HFF-Myc (cell line): ENCODE measurements at regions not wholly inside any gene's neighbourhood (a gene's known extent, or its start where the extent isn't known, plus 50 kb on each side); places are given as distances from the start of the nearest gene placed in this dataset.

ENCODE experiments used
- DNase-seq: peaks from one replicate; pipeline ENCODE4 v3.0.0-alpha.2; 2011; ENCODE audit warnings: low read depth; ENCODE audit errors: extremely low read depth
- H3K4me3 ChIP-seq: replicated peaks from 2 replicates; pipeline ENCODE4 v1.5.1; 2011; ENCODE audit warnings: low read depth, mild to moderate bottlenecking, control low read depth, low read length
- TF ChIP-seq, protein P1 (sequence below): IDR thresholded peaks from 2 replicates; pipeline ENCODE4 v1.5.1; 2012; ENCODE audit warnings: mild to moderate bottlenecking, low read depth, low read length, control low read depth; ENCODE audit errors: missing control alignments

DNA sequence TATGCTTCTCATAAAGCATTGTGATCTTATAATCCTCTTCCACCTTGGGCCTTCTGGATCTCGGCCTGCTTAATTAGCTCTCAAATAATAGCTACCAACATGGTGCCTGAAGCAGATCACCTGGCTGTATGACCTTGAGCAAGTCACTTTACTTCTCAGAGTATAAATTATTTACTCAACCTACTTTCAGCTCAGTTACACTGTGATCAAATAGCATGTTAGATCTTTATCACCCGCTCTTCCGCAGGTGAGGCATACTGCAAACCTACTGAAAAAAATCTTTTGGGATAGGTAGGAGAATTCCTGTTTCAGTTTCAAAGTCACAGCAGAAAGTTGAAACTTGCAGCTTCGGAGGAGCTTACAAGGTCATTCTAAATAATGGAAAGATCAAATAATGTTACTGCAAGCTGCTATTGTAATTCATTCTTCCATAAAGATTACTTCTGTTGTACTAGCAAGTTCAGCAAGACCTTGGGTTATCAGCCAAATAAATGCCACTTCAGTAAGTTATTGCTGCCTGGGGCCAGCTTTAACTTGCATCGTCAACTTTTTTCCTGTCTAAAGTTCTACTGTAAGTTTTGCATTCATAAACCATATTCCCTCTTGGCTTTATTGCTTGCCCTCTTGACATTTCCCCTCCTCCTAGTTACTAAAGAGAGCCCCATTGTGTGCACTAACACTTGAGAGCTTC lies 268.4 kb upstream of the ATP11B start:
- no peak overlapping the region for H3K4me3 ChIP-seq
- no peak for DNase-seq
- TF ChIP-seq, protein P1, sequence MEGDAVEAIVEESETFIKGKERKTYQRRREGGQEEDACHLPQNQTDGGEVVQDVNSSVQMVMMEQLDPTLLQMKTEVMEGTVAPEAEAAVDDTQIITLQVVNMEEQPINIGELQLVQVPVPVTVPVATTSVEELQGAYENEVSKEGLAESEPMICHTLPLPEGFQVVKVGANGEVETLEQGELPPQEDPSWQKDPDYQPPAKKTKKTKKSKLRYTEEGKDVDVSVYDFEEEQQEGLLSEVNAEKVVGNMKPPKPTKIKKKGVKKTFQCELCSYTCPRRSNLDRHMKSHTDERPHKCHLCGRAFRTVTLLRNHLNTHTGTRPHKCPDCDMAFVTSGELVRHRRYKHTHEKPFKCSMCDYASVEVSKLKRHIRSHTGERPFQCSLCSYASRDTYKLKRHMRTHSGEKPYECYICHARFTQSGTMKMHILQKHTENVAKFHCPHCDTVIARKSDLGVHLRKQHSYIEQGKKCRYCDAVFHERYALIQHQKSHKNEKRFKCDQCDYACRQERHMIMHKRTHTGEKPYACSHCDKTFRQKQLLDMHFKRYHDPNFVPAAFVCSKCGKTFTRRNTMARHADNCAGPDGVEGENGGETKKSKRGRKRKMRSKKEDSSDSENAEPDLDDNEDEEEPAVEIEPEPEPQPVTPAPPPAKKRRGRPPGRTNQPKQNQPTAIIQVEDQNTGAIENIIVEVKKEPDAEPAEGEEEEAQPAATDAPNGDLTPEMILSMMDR, result no peak

DNA sequence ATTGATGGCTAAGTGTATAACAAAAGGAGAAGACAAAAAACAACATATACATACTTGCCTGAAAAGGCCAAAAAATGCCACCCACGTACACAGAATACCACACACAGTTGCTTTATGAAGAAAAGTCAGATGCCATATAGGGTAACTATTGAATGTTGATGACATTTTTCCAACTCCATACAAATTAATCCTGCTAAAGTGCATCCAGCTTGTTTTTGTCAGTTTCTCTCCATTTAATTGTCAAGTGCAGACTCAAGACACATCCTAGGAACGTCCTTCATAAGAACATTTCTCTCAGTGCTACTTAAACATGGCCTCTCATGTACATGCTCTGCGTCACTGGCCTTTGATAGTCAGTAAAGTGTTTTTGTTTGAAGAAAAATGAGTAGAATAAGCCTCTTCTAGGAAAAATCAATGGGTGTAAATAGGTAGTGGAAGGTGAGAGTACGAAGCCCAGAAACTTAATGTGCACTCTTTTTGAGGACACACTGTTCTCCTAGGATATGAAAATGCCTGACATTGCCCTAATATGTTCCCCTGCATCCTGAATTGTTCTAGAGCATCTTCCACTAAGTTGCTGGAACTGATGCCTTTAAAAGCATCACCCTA lies 267.4 kb upstream of the ATP11B start:
- no peak overlapping the region for H3K4me3 ChIP-seq
- DNase-seq, result no peak
- TF ChIP-seq, protein P1, result no peak

DNA sequence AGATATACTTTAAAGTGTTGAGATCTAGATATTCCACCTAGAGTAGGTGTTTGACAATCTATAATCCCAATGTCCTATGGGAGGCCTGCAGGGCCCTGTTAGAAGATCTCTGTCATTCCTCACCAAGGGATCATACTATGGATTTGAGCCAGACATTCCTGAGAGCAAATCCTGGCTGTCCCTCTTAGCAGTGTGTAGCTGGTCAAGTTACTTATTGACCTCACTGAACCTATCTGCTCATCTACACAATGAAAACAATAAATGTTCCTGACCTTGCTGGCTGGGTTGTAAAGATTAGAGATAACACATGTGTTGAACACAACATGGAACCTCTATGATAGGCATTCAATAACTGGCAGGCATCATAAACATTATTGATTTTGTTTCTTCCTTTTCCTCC lies 265.6 kb upstream of the ATP11B start:
- H3K4me3 ChIP-seq, result no peak overlapping the region
- TF ChIP-seq, protein P1, result no peak
- no peak for DNase-seq

DNA sequence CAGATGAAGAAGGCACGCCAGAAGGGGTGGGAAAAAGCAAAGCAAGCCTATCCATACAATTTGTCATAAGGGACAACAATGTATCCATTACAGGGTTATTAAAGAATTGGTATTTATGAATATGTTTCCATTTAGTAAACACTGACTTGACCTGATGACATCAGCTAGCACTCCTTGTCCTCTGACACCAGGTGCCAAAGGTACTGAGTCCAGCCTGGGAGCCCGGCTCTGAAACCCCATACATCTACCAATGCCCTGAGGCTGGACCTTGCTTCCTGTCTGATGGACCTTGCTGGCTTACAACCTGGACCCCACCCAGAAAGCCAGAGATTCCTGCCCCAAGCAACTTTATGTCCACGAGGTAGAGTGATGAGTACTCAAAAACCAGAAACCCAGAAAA lies 263.0 kb upstream of the ATP11B start:
- no peak overlapping the region for H3K4me3 ChIP-seq
- DNase-seq, result no peak
- TF ChIP-seq, protein P1, result no peak

DNA sequence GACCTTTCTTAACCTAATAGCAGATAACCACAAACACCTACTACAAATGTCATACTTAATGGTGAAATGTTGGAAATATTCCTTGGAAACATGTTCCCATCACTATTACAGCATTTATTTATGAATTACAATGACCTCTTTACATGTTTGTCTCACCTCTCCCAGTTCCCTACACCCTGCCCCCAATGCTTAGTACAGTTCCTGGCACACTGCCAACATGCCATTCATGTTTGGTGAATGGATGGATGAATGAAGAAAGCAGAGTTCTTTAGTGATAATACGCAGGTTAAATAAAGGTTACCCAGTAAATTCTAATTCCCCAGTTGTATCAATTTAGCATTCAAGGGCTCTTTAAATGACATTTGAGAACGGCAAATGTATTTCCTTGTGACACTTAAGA lies 259.9 kb upstream of the ATP11B start:
- TF ChIP-seq, protein P1, result no peak
- DNase-seq, result no peak
- H3K4me3 ChIP-seq, result no peak overlapping the region

DNA sequence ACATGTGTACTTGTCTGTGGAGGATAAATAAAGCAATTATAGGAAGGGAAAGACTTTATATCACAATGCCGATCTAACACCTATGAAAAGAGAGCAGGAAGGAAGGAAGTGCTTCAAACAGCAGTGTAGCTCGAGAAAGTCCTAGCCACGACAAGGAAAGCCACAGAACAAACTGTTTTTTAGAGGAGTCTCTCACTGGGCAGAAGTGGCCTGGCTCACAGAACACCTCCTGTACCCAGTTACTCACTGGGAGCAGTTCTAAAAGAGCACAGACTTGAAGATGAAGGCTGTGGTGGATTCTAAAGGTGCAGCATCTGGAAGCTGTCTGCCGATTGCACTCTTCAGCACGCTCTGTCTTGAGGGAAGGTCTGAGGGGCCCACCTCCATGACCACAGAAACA lies 248.8 kb upstream of the ATP11B start:
- H3K4me3 ChIP-seq, result no peak overlapping the region
- DNase-seq, result no peak
- TF ChIP-seq, protein P1, result no peak
